GM18873 (cell line): ENCODE measurements at regions not wholly inside any gene's neighbourhood (a gene's known extent, or its start where the extent isn't known, plus 50 kb on each side); places are given as distances from the start of the nearest gene placed in this dataset.
"Not testable (repeated sequence)": the region's sequence is repeated elsewhere in the genome, so short reads cannot be mapped to it uniquely, and the experiment has no call there.

Experiments used
- ATAC-seq: cut with Tn5 transposase; IDR thresholded peaks from one replicate; pipeline ENCODE4 v1.9.1; 2021; ENCODE audit warnings: mild to moderate bottlenecking, moderate library complexity, moderate number of reproducible peaks; ENCODE audit not compliant: unreplicated experiment, low FRiP score

DNA sequence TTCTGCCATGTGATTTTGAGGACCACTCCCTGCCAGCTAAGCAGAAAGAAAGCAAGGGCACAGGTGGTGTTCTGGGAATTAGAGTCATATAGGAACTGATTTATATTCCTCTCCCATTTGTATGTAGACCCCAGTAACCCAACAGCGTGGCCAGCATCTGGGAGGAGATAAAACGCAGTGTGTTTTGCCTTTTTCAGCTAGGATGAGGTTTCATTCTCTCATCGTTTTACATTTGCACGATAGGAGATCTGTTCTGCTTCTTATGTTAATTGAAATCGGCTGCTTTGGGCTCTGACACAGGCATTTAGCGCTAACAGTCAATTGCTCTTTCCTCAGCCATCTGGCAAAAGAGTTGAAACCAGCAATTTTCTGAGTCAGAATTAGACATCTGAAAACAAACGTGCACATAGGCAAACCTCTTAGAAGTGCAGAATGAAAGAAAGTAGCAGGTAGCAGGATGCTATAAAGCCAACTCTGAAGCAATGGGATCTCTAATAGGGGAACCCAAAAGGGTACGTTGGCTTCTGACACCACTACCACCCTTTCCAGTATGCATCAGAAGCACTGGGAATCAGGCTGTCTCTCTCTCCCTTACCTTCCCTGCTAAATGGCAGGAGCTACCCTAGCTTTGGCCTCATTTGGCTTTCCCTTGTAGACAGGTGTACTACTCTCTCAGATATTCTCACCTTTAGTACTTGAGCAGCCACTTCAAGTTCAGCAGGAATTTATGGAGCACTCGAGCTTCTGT lies 219.1 kb downstream of the PHLDA1 start:
- ATAC-seq, result no peak

DNA sequence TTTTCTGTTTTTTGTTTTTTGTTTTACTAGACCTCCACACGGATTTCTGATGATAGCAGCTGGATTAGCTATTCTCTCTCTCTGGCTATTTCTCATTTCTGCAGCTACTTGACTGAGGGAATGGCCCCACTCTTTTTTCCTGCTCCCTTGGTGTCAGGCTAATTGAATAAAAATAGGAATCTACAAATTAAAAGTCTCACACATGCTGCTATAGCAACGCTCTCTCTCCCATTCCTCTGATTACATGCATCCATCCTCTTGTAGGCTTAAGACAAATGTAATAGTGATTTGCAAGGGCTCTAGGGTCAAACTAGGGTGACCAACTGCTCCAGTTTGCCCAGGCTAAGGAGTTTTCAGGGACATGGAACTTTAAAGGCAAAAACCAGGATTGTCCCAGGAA lies 221.8 kb downstream of the PHLDA1 start:
- no peak for ATAC-seq

DNA sequence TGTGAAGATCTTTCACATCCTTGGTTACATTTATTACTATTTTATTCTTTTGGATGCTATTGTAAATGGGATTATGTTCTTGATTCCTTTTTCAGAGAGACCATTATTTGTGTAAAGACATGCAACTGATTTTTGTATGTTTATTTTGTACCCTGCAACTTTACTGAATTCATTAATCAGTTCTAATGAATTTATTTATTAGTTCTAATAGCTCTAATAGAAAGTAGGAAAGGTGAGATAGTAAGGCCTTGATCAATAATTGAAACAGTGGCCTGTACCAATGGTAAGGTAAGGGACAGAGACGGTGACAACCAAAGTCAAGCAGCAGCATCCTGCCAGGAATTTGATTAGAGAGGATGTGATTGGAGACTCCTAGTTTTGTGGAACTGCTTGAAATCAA lies 224.1 kb downstream of the PHLDA1 start:
- ATAC-seq, result no peak

DNA sequence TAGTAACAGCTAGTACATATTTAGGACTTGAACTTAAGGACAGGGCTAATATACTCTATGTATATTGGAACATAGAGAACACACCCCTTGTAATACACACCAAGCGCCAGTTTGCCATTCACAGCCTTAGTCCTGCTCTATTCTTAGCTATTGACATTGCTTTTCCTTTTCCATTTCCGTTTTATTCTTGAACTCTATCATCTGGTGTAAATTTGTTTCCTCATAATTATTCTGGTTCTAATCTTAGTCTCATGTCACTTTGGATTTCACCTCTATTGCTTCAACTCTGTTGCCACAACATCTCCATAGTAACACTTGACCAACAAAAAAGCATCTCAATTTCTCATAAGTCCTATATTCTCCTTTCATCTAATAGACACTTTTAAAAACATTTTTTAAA lies 225.7 kb downstream of the PHLDA1 start:
- no peak for ATAC-seq

DNA sequence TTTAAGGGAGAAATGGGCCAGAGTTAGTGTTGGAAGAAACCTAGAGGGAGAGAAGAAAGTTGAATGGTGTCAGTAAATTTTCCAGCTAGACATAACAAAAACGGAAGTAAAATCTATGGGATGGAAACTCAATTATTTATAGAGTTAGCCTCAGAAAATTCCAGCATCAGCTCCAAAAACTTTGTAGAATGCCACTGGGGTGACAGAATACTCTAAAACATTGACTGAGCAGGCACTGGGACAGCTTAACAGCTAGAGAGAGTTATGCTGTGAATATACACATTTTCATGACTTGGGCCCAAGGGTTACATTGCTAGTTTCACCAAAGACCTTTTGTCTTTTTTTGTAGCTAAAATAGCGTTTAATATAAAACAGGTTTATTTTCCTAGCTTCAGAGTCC lies 226.3 kb downstream of the PHLDA1 start:
- no peak for ATAC-seq

DNA sequence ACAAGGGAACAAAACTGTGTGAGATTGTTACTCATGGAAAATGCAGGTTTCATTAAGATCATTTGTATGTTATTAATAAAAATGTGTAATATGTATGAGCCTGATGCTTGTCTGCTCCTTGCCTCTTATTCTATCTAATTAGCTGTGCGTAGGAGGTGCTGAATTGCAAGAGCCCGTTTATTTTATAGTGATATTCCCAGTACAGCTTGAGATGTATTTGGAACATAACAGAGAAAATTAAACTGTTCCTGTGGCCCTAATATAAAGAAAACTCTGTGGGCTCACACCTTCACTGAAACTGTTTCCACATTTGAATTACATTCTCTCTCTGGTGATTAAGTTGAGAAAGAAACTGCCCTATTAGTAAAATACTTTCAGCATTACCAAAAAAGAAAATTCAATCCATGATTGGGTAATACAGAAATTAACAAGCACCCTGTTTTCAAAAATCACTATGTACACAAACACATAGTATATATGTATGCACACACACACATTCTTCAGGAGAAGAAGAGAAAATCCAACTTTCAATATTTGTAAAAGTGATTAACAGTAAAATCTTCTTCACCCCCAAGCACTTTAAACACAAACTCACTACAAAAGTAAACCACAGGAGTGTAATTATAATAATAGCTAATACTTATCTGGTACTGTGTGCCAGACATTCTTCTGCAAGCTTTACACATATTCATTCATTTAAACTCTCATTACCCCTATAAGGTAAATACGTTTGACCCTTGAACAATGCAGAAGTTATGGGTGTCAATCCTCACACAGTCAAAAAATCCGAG lies 233.2 kb downstream of the PHLDA1 start:
- no peak for ATAC-seq

DNA sequence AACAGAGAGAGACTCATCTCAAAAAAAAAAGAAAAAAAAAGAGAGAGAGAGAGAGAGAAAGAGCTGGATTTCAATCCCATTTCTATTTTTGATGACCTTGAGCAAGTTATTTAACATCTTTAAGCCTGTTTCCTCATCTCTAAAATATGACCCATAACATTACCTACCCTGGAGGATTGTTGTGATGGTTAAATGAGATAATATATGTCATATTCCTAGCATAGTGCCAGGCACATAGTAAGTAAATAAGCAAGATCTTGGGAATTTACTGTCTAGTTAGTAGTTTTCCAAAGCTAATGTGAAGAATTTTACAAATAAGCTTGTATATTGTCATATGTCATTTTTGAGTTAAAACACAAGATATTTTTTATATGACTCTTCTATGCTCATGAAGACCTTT lies 236.5 kb downstream of the PHLDA1 start:
- no peak for ATAC-seq

DNA sequence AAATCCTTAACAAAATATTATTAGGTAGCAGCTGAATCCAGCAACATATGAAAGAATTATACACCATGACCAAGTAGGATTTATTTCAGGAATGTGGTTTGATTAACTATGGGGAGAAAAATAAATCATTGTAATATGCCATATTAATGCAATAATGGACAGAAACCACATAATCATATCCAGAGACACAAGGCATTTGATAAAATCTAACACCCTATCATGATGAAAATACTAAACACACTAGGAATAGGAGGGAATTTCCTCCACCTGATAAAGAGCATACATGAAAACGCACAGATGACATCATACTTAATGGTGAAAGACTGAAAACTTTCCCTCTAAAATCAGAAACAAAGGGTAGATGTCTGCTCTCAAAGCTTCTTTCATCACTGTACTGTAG lies 238.9 kb downstream of the PHLDA1 start:
- no peak for ATAC-seq

DNA sequence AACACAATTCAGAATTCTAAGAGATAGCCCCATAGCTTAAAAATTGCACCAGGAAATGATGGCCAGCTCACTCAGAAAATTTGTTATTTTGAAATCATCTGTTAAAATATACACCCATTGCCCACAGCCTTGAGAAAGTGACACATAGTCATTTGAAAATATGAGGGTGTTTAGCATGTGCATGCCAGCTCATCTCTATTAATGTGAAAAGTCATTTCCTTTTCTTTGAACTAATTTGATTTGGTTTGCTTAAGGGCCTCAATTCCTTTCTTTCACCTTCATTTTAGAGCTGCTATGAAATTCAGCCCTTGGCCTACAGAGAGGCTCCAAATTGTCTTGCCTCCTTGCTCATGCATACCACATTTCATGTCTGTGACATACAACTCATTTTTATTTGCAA lies 241.4 kb downstream of the PHLDA1 start:
- no peak for ATAC-seq

DNA sequence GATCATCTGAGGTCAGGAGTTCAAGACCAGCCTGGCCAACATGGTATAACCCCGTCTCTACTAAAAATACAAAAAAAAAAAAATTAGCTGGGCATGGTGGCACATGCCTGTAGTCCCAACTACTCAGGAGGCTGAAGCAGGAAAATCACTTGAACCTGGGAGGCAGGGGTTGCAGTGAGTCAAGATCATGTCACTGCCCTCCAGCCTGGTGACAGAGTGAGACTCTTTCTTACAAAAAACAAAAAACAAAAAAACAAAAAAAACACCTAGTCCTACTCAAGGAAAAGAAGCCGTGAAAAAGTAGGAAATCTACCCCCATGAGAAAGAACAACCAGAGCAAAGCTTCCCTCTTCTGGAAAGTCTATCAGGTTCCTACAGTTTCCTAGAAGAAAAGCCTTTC lies 244.4 kb downstream of the PHLDA1 start:
- not testable (repeated sequence) for ATAC-seq

DNA sequence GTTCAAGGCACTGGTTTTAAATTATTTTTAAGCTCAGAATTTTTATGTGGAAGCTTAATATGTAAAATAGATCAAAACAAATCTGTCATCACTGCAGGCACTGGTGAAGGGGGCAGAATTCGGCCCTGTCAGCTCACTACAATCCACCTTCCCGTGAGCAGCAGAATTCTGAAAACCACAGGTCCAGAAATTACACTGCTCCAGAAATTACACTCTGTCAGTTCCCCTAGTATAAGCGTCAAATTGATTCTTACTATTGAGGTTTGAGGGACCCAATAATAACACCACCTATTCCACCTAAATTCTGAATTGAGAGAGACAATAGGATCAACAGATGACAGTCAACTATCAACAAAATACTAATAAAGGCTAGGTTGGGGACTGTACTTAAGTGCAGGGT lies 245.5 kb downstream of the PHLDA1 start:
- ATAC-seq, result no peak

DNA sequence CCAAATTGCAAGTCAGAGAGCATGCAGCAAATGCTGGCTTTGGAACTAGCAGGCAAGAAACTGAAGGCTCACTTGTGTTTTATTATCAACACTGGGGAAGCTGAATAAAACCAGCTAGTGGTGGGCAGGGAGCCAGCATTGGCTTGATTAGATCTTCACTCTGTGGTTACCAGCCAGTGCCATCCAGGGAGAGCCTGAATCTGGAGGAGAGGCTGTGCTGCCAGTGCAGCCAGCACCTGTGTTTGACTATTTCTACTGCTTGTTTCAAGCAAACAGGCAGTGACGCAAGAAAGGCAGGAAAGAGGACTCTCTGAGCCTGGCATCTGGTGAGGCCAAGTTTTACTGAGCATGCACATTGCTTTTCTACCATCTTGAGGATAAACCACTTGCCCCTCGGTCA lies 247.0 kb downstream of the PHLDA1 start:
- no peak for ATAC-seq

DNA sequence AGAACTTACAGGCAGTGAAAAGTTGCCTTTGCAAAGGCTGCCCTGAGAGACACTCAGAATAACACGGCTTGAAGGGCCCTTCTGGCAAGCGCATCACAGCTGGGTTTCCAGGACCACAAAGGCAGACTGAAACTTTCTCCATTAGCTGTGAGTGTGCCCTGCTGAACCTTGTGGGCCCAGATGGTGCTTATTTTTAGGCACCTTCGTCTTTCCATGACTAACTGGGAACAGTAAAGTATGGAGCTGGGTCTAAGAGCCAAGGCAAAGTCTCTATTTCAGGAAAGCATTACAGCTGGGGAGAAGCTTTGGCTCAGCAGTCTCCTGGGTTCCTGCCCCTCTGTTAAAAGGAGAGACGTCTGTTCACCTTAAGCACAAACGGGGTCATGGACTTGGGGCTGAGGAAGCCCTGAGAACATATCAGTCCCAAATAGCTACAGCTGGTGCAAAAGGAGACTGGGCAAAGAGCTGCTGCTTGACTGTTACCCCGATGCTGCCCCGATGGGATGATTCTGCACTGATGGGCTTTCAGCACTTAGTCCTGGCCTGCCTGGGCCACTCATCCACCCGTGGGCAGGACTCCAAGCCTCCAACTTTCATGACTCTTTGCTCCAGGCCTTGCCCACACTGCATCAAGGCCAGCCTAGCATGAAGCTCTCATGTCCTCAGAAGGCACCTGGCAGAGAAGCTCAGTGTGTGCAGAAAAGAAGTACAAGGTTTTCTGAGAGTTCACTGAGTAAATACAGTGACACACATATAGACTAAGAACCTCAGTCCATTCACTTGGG lies 248.3 kb downstream of the PHLDA1 start:
- ATAC-seq, result no peak

DNA sequence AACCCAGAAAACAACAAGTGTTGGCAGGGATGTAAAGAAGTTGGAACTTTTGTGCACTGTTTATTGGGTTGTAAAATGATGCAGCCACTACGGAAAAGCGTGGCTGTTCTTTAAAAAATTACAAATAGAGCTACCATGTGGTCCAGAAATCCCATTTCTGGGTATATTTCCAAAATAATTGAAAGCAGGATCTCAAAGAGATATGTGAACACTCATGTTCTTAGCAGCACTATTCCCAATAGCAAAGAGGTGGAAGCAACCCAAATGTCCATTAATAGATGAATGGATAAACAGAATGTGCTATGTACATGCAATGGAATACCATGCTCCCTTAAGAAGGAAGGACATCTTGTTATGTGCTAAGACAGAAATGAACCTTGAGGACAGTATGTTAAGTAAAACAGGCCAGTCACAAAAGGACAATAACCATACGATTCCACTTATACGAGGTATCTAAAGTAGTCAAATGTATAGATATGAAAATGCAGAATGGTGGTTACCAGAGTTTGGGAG lies 249.5 kb downstream of the PHLDA1 start:
- ATAC-seq, result no peak

DNA sequence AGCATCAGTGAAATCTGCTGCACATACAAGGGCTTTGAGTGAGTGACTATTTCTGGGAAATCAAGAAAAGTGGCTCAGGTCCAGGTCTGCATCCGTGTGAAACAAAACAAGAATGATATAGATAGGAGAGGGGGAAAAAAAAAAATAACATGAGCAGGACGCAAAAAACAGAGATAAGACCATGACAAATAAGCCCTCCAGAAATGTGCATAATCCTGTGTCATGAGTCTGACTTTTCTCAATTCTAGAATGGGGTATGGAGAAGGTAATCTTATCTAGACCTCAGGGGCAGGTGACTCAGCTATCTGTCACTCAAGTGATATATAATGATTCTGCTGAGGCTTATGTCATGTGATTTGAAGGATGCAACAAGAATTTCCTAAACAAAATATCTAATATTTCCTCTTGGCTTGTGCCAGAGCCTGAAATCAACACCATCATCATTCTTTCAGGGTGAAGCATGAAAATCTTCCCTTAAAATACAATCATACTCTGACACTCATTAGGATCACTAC lies 250.0 kb downstream of the PHLDA1 start:
- ATAC-seq, result no peak

DNA sequence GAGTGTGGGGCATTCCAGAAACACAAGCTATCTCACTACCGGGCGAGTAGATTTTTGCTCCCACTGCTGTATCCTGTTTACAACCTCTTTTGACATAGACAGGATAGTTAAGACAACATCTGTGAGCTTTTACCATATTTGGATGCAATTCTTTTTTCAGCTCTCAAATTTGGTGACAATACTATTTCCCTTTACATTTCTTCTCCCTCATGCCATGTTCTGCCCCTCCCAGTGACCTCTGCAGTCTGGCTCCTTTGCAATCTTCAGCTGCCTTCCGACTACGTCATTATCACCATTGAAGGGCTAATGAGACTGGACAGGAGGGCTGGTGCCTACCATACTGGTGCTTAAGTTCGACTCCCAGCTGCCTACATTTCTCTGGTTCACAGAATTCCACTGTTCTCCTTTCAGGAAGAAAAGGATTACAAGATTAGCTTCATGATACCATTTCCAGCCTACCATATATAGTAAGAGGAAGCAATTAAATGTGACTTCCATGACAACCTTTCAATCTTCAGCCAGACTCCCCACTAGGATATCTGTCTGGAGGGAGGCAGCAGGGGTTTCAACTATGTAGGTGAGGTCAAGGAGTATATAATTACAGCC lies 251.6 kb downstream of the PHLDA1 start:
- no peak for ATAC-seq

DNA sequence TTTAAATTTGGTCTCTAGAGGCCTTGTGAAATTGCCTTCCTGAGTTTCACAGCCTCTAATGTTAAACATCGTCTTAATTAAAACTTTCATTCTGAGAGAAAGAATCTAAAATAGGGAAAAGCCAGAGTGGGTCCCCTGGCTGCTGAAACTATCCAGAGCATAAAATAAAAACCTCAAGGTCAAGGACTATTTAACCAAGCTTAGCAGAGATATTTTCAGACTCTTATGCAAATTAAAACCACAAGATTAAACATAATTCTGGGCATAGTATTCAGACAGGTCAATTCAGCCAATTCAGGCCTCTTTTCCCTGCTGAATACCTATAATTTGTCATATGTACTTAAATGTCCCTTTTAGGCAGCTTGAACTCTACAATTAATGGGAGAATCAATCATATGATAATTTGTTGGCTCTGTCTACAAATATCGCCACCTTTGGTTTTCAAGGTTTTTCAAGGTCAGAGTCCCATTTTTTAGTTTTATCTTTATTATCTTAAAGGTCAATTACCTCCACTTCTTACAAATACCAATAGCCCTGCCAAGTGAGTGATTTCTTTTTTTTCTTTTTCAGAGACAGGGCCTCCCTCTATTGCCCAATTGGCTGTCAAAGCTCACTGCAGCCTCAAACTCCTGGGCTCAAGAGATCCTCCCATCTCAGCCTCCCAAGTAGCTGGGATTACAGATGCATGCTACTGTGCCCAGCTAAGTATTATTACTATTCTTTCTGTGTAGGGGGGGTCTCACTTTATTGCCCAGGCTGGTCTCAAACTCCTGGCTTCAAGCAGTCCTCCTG lies 257.1 kb downstream of the PHLDA1 start:
- no peak for ATAC-seq

DNA sequence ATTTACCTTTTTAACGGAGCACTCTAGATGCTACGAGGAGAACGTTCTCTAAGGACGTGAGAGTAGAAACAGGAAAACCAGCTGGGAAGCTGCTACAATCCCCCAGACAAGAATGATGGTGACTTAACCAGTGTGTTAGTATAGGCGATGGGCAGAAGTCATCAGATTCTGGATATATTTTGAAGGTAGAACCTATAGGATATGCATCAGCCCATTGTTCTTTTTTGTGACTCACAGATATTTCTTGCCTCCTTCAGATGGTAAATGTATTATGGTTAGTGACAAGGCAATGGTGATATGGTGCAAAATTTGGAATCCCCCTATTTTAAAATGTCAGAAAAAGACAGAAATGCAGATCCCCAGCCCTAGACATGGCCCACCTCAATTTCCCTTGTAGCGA lies 258.2 kb downstream of the PHLDA1 start:
- ATAC-seq, result no peak

DNA sequence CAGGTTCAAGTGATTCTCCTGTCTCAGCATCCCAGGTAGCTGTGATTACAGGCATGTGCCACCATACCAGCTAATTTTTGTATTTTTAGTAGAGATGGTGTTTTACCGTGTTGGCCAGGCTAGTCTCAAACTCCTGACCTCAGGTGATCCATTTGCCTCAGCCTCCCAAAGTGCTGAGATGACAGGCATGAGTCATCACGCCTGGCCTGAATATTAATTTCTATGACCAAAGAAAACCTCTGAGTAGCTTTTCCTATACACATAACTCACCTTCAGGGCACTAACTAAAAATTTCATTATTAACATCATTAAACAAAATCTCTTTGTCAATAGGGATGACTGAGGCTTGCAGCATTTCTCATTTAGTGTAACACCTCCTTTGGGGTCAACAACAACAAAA lies 259.6 kb upstream of the KRR1 start:
- ATAC-seq, result no peak

DNA sequence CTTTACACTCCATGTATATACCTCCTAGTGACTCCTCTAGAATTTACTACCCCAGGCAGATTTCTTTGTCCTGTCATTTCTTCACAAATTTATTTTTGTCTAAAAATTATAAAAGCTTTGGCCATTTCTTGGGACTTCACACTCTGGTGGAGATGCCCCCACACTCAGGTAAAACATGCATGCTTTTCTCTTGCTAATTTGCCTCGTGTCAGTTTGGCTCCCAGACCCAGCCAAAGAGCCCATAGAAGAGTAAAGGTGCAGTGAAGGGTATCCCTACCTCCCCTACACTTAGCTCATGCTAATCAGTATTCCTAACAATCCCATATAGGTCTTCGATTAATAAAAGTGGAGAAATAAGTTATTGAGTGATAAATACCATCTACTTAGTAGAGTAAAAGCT lies 256.5 kb upstream of the KRR1 start:
- no peak for ATAC-seq
